Ishikawa (cell line): ENCODE measurements at regions not wholly inside any gene's neighbourhood (a gene's known extent, or its start where the extent isn't known, plus 50 kb on each side); places are given as distances from the start of the nearest gene placed in this dataset.

Experiments
- CEBPB ChIP-seq: IDR thresholded peaks from 2 replicates; pipeline ENCODE4 v1.6.1; 2012
- CREB1 ChIP-seq: IDR thresholded peaks from 2 replicates; pipeline ENCODE4 v1.6.1; 2012; ENCODE audit warnings: low read depth
- EGR1 ChIP-seq: IDR thresholded peaks from 2 replicates; pipeline ENCODE4 v1.6.1; 2012
- EP300 ChIP-seq: IDR thresholded peaks from 2 replicates; pipeline ENCODE4 v1.6.1; 2012; ENCODE audit warnings: borderline replicate concordance
- FOXM1 ChIP-seq: IDR thresholded peaks from 2 replicates; pipeline ENCODE4 v1.6.1; 2012; ENCODE audit warnings: low read depth, borderline replicate concordance
- NFIC ChIP-seq: IDR thresholded peaks from 2 replicates; pipeline ENCODE4 v1.6.1; 2012
- RAD21 ChIP-seq: IDR thresholded peaks from 2 replicates; pipeline ENCODE4 v1.6.1; 2012; ENCODE audit warnings: low read depth
- REST ChIP-seq: IDR thresholded peaks from 2 replicates; pipeline ENCODE4 v1.6.1; 2012; ENCODE audit warnings: low read depth, mild to moderate bottlenecking
- TAF1 ChIP-seq: IDR thresholded peaks from 2 replicates; pipeline ENCODE4 v1.6.1; 2012; ENCODE audit warnings: low read depth, mild to moderate bottlenecking
- TCF12 ChIP-seq: IDR thresholded peaks from 2 replicates; pipeline ENCODE4 v1.6.1; 2012; ENCODE audit warnings: low read depth
- TEAD4 ChIP-seq: IDR thresholded peaks from 2 replicates; pipeline ENCODE4 v1.6.1; 2012
- USF1 ChIP-seq: IDR thresholded peaks from 2 replicates; pipeline ENCODE4 v1.6.1; 2012
- YY1 ChIP-seq: IDR thresholded peaks from 2 replicates; pipeline ENCODE4 v1.6.1; 2012; ENCODE audit warnings: low read depth
- ZBTB7A ChIP-seq: IDR thresholded peaks from 2 replicates; pipeline ENCODE4 v1.6.1; 2012; ENCODE audit warnings: low read depth
- TF ChIP-seq, protein P1 (sequence below): IDR thresholded peaks from 2 replicates; pipeline ENCODE4 v1.6.1; 2012

- TF ChIP-seq EP300: no peak
Observed at GRCh38 chr18:39360072-39360471, 1794.5 kb upstream of the CELF4 start.

GRCh38 chr18:39359636-39360035, 1794.0 kb upstream of the CELF4 start:
- TF ChIP-seq REST (no peak), CREB1 (no peak), FOXM1 (no peak), CEBPB (no peak), NFIC (no peak), USF1 (no peak), EGR1 (no peak), EP300 (no peak), YY1 (no peak), TCF12 (no peak), TEAD4 (no peak)
- TF ChIP-seq, protein P1, sequence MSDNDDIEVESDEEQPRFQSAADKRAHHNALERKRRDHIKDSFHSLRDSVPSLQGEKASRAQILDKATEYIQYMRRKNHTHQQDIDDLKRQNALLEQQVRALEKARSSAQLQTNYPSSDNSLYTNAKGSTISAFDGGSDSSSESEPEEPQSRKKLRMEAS: no peak

- no peak for TF ChIP-seq TAF1
Observed at GRCh38 chr18:39350945-39351344, 1785.3 kb upstream of the CELF4 start.

DNA sequence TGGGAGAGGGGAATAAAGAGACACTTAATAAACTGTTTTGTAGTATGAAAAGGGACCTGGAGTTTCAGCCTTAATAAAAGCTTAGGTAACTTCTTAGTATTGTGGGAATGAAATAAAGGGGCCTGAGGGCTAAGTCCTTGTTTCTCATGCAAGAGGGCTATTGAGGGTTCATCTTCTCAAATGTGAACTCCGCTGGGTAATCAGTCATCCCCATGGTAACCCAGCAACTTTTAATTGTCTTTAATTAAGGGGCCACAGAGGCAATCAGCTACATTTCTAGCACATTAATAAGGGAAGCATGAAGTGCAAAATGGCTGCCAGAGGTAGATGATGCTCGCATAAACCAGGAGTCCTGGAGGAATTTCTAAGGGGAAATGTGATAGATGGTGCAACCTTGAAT, 1784.2 kb upstream of the CELF4 start:
- TF ChIP-seq TCF12 (no peak), EP300 (no peak)

- no peak for TF ChIP-seq EGR1
- no peak for TF ChIP-seq YY1
- TF ChIP-seq REST: no peak
- no peak for TF ChIP-seq FOXM1
- TF ChIP-seq, protein P1: no peak
- no peak for TF ChIP-seq TCF12
- TF ChIP-seq EP300: no peak
- TF ChIP-seq USF1: no peak
Observed at GRCh38 chr18:39348757-39349156, 1783.2 kb upstream of the CELF4 start.

- TF ChIP-seq TAF1: no peak
- no peak for TF ChIP-seq CREB1
- no peak for TF ChIP-seq YY1
- no peak for TF ChIP-seq NFIC
- TF ChIP-seq EP300: no peak
- no peak for TF ChIP-seq USF1
- TF ChIP-seq CEBPB: no peak
- no peak for TF ChIP-seq ZBTB7A
- TF ChIP-seq, protein P1: no peak
- no peak for TF ChIP-seq EGR1
- TF ChIP-seq FOXM1: no peak
- TF ChIP-seq RAD21: no peak
- TF ChIP-seq REST: no peak
- TF ChIP-seq TEAD4: no peak
- TF ChIP-seq TCF12: no peak
Observed at GRCh38 chr18:39347701-39348100, 1782.1 kb upstream of the CELF4 start.
